H9 (cell line): ENCODE measurements at regions not wholly inside any gene's neighbourhood (a gene's known extent, or its start where the extent isn't known, plus 50 kb on each side); places are given as distances from the start of the nearest gene placed in this dataset.

Experiments used
- DNase-seq: peaks from one replicate; pipeline ENCODE4 v3.0.0-alpha.2; 2017
- H2AFZ ChIP-seq: one replicate; pipeline ENCODE4 v1.6.1; 2013; ENCODE audit warnings: mild to moderate bottlenecking, low read length, control low read depth, moderate library complexity
- H2AK5ac ChIP-seq: 2 replicates; pipeline ENCODE4 v1.6.1; 2013; ENCODE audit warnings: low read length, control low read depth, mixed read lengths; ENCODE audit not compliant: insufficient read length
- H2BK120ac ChIP-seq: one replicate; pipeline ENCODE4 v1.6.1; 2013; ENCODE audit warnings: low read depth, mild to moderate bottlenecking, low read length, control low read depth, inconsistent platforms; ENCODE audit not compliant: poor library complexity, severe bottlenecking
- H2BK12ac ChIP-seq: 2 replicates; pipeline ENCODE4 v1.6.1; 2013; ENCODE audit warnings: low read length, control low read depth, mixed read lengths, low read depth; ENCODE audit not compliant: insufficient read length
- H2BK15ac ChIP-seq: 2 replicates; pipeline ENCODE4 v1.6.1; 2013; ENCODE audit warnings: low read depth, low read length, control low read depth
- H2BK20ac ChIP-seq: one replicate; pipeline ENCODE4 v1.6.1; 2013; ENCODE audit warnings: low read depth, mild to moderate bottlenecking, low read length, control low read depth, inconsistent platforms; ENCODE audit not compliant: poor library complexity, severe bottlenecking
- H2BK5ac ChIP-seq: 2 replicates; pipeline ENCODE4 v1.6.1; 2013; ENCODE audit warnings: low read length, control low read depth, mixed read lengths; ENCODE audit not compliant: insufficient read length
- H3K14ac ChIP-seq: 2 replicates; pipeline ENCODE4 v1.6.1; 2013; ENCODE audit warnings: low read length, control low read depth; ENCODE audit not compliant: insufficient read depth
- H3K18ac ChIP-seq: 2 replicates; pipeline ENCODE4 v1.6.1; 2013; ENCODE audit warnings: low read depth, mild to moderate bottlenecking, mixed read lengths, low read length, control low read depth; ENCODE audit not compliant: insufficient read length
- H3K23ac ChIP-seq: 2 replicates; pipeline ENCODE4 v1.6.1; 2013; ENCODE audit warnings: low read length, control low read depth, mixed read lengths, low read depth; ENCODE audit not compliant: insufficient read length
- H3K23me2 ChIP-seq: 2 replicates; pipeline ENCODE4 v1.6.1; 2013; ENCODE audit warnings: low read depth, mild to moderate bottlenecking, mixed read lengths, low read length, control low read depth; ENCODE audit not compliant: insufficient read length, poor library complexity, severe bottlenecking
- H3K27ac ChIP-seq: 2 replicates; pipeline ENCODE4 v1.5.1; 2013; ENCODE audit warnings: low read length, control low read depth, mixed read lengths, low read depth; ENCODE audit not compliant: insufficient read length
- H3K27me3 ChIP-seq: 2 replicates; pipeline ENCODE4 v1.6.1; 2013; ENCODE audit warnings: low read length, control low read depth, inconsistent platforms; ENCODE audit not compliant: insufficient read depth
- H3K4ac ChIP-seq: 2 replicates; pipeline ENCODE4 v1.6.1; 2013; ENCODE audit warnings: low read depth, mild to moderate bottlenecking, control low read depth, inconsistent platforms, low read length, moderate library complexity
- H3K4me1 ChIP-seq: 2 replicates; pipeline ENCODE4 v1.6.1; 2013; ENCODE audit warnings: low read length, control low read depth, inconsistent platforms; ENCODE audit not compliant: insufficient read depth
- H3K4me2 ChIP-seq: 2 replicates; pipeline ENCODE4 v1.6.1; 2013; ENCODE audit warnings: low read length, control low read depth, mixed read lengths; ENCODE audit not compliant: insufficient read length, insufficient read depth
- H3K56ac ChIP-seq: 2 replicates; pipeline ENCODE4 v1.6.1; 2013; ENCODE audit warnings: low read depth, mild to moderate bottlenecking, mixed read lengths, low read length, control low read depth; ENCODE audit not compliant: insufficient read length
- H3K79me1 ChIP-seq: 2 replicates; pipeline ENCODE4 v1.6.1; 2013; ENCODE audit warnings: low read depth, mild to moderate bottlenecking, moderate library complexity, low read length, control low read depth, inconsistent platforms; ENCODE audit not compliant: insufficient read depth, poor library complexity, severe bottlenecking
- H3K79me2 ChIP-seq: 2 replicates; pipeline ENCODE4 v1.6.1; 2013; ENCODE audit warnings: low read length, control low read depth, inconsistent platforms; ENCODE audit not compliant: insufficient read depth
- H3K9ac ChIP-seq: 2 replicates; pipeline ENCODE4 v1.6.1; 2013; ENCODE audit warnings: low read length, control low read depth, mixed read lengths; ENCODE audit not compliant: insufficient read length; ENCODE audit errors: extremely low read depth
- H3K9me3 ChIP-seq: one replicate; pipeline ENCODE4 v1.6.1; 2013; ENCODE audit warnings: low read depth, low read length, inconsistent platforms; ENCODE audit not compliant: control insufficient read depth
- H3T11ph ChIP-seq: one replicate; pipeline ENCODE4 v1.6.1; 2013; ENCODE audit warnings: mild to moderate bottlenecking, low read length, control low read depth, inconsistent platforms
- H4K20me1 ChIP-seq: one replicate; pipeline ENCODE4 v1.6.1; 2013; ENCODE audit not compliant: control insufficient read depth, insufficient read length, insufficient read depth
- H4K5ac ChIP-seq: 2 replicates; pipeline ENCODE4 v1.6.1; 2013; ENCODE audit warnings: low read depth, mild to moderate bottlenecking, mixed read lengths, low read length, control low read depth; ENCODE audit not compliant: insufficient read length
- H4K8ac ChIP-seq: replicated peaks from 2 replicates; pipeline ENCODE4 v1.6.1; 2013; ENCODE audit warnings: low read length, control low read depth, mixed read lengths, low read depth; ENCODE audit not compliant: insufficient read length
- H4K91ac ChIP-seq: 2 replicates; pipeline ENCODE4 v1.6.1; 2013; ENCODE audit warnings: low read depth, mild to moderate bottlenecking, moderate library complexity, mixed read lengths, low read length, control low read depth; ENCODE audit not compliant: insufficient read length
- H3K27ac Mint-ChIP-seq, 3 experiments: 2 replicates in 2 of 3; 3 replicates in 1 of 3; pipeline ENCODE4 v1.8.0; 2020 to 2021; ENCODE audit warnings: mixed read lengths in 3 of 3, mild to moderate bottlenecking in 1 of 3, moderate library complexity in 1 of 3
- H3K27me3 Mint-ChIP-seq: 2 replicates; pipeline ENCODE4 v1.8.0; 2021; ENCODE audit warnings: low read depth, mild to moderate bottlenecking, moderate library complexity, mixed read lengths
- H3K36me3 Mint-ChIP-seq, 3 experiments: 2 replicates in 2 of 3; 3 replicates in 1 of 3; pipeline ENCODE4 v1.8.0; 2020 to 2021; ENCODE audit warnings: low read depth in 3 of 3, mixed read lengths in 3 of 3; ENCODE audit not compliant: insufficient read depth in 1 of 3
- H3K4me1 Mint-ChIP-seq, 2 experiments: 2 replicates each; pipeline ENCODE4 v1.8.0; 2020; ENCODE audit warnings: mixed read lengths in 2 of 2
- H3K4me3 Mint-ChIP-seq, 2 experiments: 2 replicates in 1 of 2; 3 replicates in 1 of 2; pipeline ENCODE4 v1.8.0; 2020 to 2021; ENCODE audit warnings: mild to moderate bottlenecking in 2 of 2, mixed read lengths in 2 of 2, moderate library complexity in 1 of 2
- H3K9me3 Mint-ChIP-seq, 2 experiments: 2 replicates in 1 of 2; 3 replicates in 1 of 2; pipeline ENCODE4 v1.8.0; 2020; ENCODE audit warnings: mild to moderate bottlenecking in 2 of 2, mixed read lengths in 2 of 2, moderate library complexity in 1 of 2
- WGBS: extraction: QIAGEN DNeasy Blood & Tissue Kit; methylation state at CpG from one replicate; pipeline ENCODE4 v1.1.7; 2013; ENCODE audit warnings: missing lambda C conversion rate, low lambda C conversion rate, mixed read lengths; ENCODE audit not compliant: insufficient read length; ENCODE audit errors: extremely low coverage; 5-methylcytosine and 5-hydroxymethylcytosine counted together
- TF ChIP-seq, protein P1 (sequence below): fragments of 200-600 bp; sonication (generic); conservative IDR thresholded peaks from 3 replicates; pipeline ENCODE4 v1.8.0; 2021; ENCODE audit warnings: antibody characterized with exemption, mild to moderate bottlenecking

DNA sequence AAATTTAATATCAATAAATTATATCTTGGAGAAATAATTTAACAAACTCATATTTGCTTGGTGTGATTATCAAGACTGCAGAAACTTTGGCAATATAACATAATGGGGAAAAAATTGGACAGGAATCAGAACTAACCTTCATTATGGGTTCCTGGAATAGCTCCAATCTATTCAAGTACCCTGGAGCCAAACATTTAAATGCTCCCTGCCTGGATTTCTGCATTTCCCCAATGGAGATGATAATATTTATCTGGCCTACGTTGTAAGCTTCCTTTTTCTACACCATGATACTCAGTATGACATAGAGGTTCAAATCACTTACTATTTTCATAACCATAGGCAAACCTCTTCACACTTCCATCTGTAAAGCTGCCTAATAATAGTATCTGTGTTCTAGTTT, 326.8 kb downstream of the TRIML1 start:
- peaks cover 5 to 14% (median 6%) of the 10 kb centered on the region in 3 experiments; a peak in 6 of 7 replicates for H3K36me3 Mint-ChIP-seq
- no peaks in the 10 kb centered on the region for H4K20me1 ChIP-seq
- no peaks in the 10 kb centered on the region for H3K4me1 Mint-ChIP-seq
- H2BK120ac ChIP-seq = no peak overlapping the region
- no peak for DNase-seq
- no peak overlapping the region for H2BK15ac ChIP-seq
- no peak overlapping the region for H2BK12ac ChIP-seq
- H3K4me1 ChIP-seq = no peaks in the 10 kb centered on the region
- H2AK5ac ChIP-seq = no peak overlapping the region
- no CpG with 5 or more reads among the region's 1 CpG for WGBS
- no peaks in the 10 kb centered on the region for H3K27me3 Mint-ChIP-seq
- no peak overlapping the region for H3K14ac ChIP-seq
- no peak overlapping the region for H2BK20ac ChIP-seq
- no peaks in the 10 kb centered on the region for H3K79me1 ChIP-seq
- H3K4me2 ChIP-seq = no peak overlapping the region
- no peak overlapping the region for H3K4me3 Mint-ChIP-seq
- no peaks in the 10 kb centered on the region for H3K23me2 ChIP-seq
- no peak overlapping the region for H4K5ac ChIP-seq
- no peaks in the 10 kb centered on the region for H3K9me3 ChIP-seq
- TF ChIP-seq, protein P1, sequence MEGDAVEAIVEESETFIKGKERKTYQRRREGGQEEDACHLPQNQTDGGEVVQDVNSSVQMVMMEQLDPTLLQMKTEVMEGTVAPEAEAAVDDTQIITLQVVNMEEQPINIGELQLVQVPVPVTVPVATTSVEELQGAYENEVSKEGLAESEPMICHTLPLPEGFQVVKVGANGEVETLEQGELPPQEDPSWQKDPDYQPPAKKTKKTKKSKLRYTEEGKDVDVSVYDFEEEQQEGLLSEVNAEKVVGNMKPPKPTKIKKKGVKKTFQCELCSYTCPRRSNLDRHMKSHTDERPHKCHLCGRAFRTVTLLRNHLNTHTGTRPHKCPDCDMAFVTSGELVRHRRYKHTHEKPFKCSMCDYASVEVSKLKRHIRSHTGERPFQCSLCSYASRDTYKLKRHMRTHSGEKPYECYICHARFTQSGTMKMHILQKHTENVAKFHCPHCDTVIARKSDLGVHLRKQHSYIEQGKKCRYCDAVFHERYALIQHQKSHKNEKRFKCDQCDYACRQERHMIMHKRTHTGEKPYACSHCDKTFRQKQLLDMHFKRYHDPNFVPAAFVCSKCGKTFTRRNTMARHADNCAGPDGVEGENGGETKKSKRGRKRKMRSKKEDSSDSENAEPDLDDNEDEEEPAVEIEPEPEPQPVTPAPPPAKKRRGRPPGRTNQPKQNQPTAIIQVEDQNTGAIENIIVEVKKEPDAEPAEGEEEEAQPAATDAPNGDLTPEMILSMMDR = no peak
- peaks cover 14 to 19% of the 10 kb centered on the region in 2 experiments for H3K9me3 Mint-ChIP-seq
- H3K4ac ChIP-seq = no peak overlapping the region
- no peak overlapping the region for H3K27ac ChIP-seq
- no peak overlapping the region for H3T11ph ChIP-seq
- no peak overlapping the region for H4K91ac ChIP-seq
- H2AFZ ChIP-seq = no peak overlapping the region
- no peak overlapping the region for H2BK5ac ChIP-seq
- no peak overlapping the region for H3K56ac ChIP-seq
- H4K8ac ChIP-seq = no peak overlapping the region
- no peaks in the 10 kb centered on the region for H3K27me3 ChIP-seq
- H3K9ac ChIP-seq = no peak overlapping the region
- H3K23ac ChIP-seq = no peak overlapping the region
- H3K79me2 ChIP-seq = no peaks in the 10 kb centered on the region
- H3K18ac ChIP-seq = no peak overlapping the region
- H3K27ac Mint-ChIP-seq = no peak overlapping the region
